HepG2 (cell line): ENCODE measurements at regions not wholly inside any gene's neighbourhood (a gene's known extent, or its start where the extent isn't known, plus 50 kb on each side); places are given as distances from the start of the nearest gene placed in this dataset.

ENCODE experiments used
- ARID5B ChIP-seq: IDR thresholded peaks from 2 replicates; pipeline ENCODE4 v1.4.0; 2020; ENCODE audit warnings: mild to moderate bottlenecking, missing genetic modification reagents
- ATM ChIP-seq: fragments of 450-650 bp; IDR thresholded peaks from 2 replicates; pipeline ENCODE4 v1.7.1; 2017; ENCODE audit warnings: mild to moderate bottlenecking, borderline replicate concordance
- CCAR2 ChIP-seq: fragments of 200-400 bp; formaldehyde crosslinking; optimal IDR thresholded peaks from 2 replicates; pipeline ENCODE3; 2018; ENCODE audit warnings: low read depth, mild to moderate bottlenecking, low read length, moderate library complexity
- CSRNP2 ChIP-seq: sonication (generic); formaldehyde crosslinking; conservative IDR thresholded peaks from 2 replicates; pipeline ENCODE4 v1.8.0; 2022; ENCODE audit warnings: low read depth, missing genetic modification reagents
- FOXA1 ChIP-seq, 2 experiments: fragments of 450-650 bp in 1 of 2; sonication (generic) in 1 of 2; formaldehyde crosslinking in 1 of 2; IDR thresholded peaks; 2 replicates each; pipeline versions ENCODE4 v1.4.0 to v1.6.1; 2016 to 2020; ENCODE audit warnings: missing genetic modification reagents in 1 of 2
- FOXP1 ChIP-seq, 2 experiments: fragments of 450-650 bp in 1 of 2; IDR thresholded peaks; 2 replicates each; pipeline ENCODE4 v1.6.1; 2017 to 2018; ENCODE audit warnings: antibody characterized with exemption in 1 of 2
- MED1 ChIP-seq: sonication (generic); formaldehyde crosslinking; IDR thresholded peaks from 2 replicates; pipeline ENCODE4 v1.4.0; 2020; ENCODE audit warnings: missing genetic modification reagents
- MED13 ChIP-seq: sonication (generic); formaldehyde crosslinking; IDR thresholded peaks from 2 replicates; pipeline ENCODE4 v1.5.0; 2020; ENCODE audit warnings: missing genetic modification reagents
- MYNN ChIP-seq: sonication (generic); formaldehyde crosslinking; IDR thresholded peaks from 2 replicates; pipeline ENCODE4 v1.4.0; 2020; ENCODE audit warnings: mild to moderate bottlenecking, low read depth, missing genetic modification reagents
- ONECUT2 ChIP-seq: sonication (generic); formaldehyde crosslinking; IDR thresholded peaks from 2 replicates; pipeline ENCODE4 v1.4.0; 2020; ENCODE audit warnings: missing genetic modification reagents
- PAF1 ChIP-seq: IDR thresholded peaks from 2 replicates; pipeline ENCODE4 v1.6.1; 2016; ENCODE audit warnings: missing genetic modification reagents, missing compliant biosample characterization
- SAFB2 ChIP-seq: sonication (generic); formaldehyde crosslinking; IDR thresholded peaks from 2 replicates; pipeline ENCODE4 v1.5.1; 2020; ENCODE audit warnings: missing genetic modification reagents, low read depth, mild to moderate bottlenecking, borderline replicate concordance
- TAF1 ChIP-seq: sonication (generic); formaldehyde crosslinking; IDR thresholded peaks from 2 replicates; pipeline ENCODE4 v1.4.0; 2020; ENCODE audit warnings: missing genetic modification reagents
- ZBTB14 ChIP-seq: sonication (generic); formaldehyde crosslinking; IDR thresholded peaks from 2 replicates; pipeline ENCODE4 v1.4.0; 2020; ENCODE audit warnings: missing genetic modification reagents
- ZFP36L2 ChIP-seq: sonication (generic); formaldehyde crosslinking; IDR thresholded peaks from 2 replicates; pipeline ENCODE4 v1.4.0; 2020; ENCODE audit warnings: missing genetic modification reagents
- ZNF30 ChIP-seq: sonication (generic); formaldehyde crosslinking; IDR thresholded peaks from 2 replicates; pipeline ENCODE4 v1.5.0; 2020; ENCODE audit warnings: mild to moderate bottlenecking, missing genetic modification reagents
- ZNF674 ChIP-seq: sonication (generic); formaldehyde crosslinking; IDR thresholded peaks from 2 replicates; pipeline ENCODE4 v1.5.0; 2020; ENCODE audit warnings: low read depth, mild to moderate bottlenecking, missing genetic modification reagents
- ZNF687 ChIP-seq: sonication (generic); formaldehyde crosslinking; IDR thresholded peaks from 2 replicates; pipeline ENCODE4 v1.5.1; 2020; ENCODE audit warnings: mild to moderate bottlenecking, missing genetic modification reagents, moderate library complexity
- ZSCAN30 ChIP-seq: sonication (generic); formaldehyde crosslinking; IDR thresholded peaks from 2 replicates; pipeline ENCODE4 v1.5.0; 2020; ENCODE audit warnings: mild to moderate bottlenecking, missing genetic modification reagents

GRCh38 chr2:234773764-234774409 is 177.9 kb upstream of the SH3BP4 start (continued):
- TF ChIP-seq ZNF687 (CRISPR knock-in tag) (peak; percentile 17; the same call in 1 of the 2 replicates), ATM (no peak), ZNF30 (no peak), ZSCAN30 (CRISPR knock-in tag) (no peak), MED13 (CRISPR knock-in tag) (peak; percentile 60; the same call in 1 of the 2 replicates), ZNF674 (CRISPR knock-in tag) (no peak), PAF1 (no peak), CCAR2 (no peak), SAFB2 (CRISPR knock-in tag) (no peak), CSRNP2 (no peak), MYNN (CRISPR knock-in tag) (no peak), MED1 (CRISPR knock-in tag) (peak; percentile 50), FOXA1 (IDR thresholded peaks at IDR 0.05) (no peak), FOXA1 (CRISPR knock-in tag; IDR thresholded peaks at IDR 0.05) (peak; percentile 40; the same call in 1 of the 2 replicates), ARID5B (peak; percentile 38), TAF1 (no peak), ONECUT2 (CRISPR knock-in tag) (no peak), ZBTB14 (no peak), ZFP36L2 (CRISPR knock-in tag) (no peak), FOXP1 (IDR thresholded peaks at IDR 0.05) (no peak), FOXP1 (CRISPR knock-in tag; IDR thresholded peaks at IDR 0.05) (no peak)
